Daoy (cell line): ENCODE measurements at regions not wholly inside any gene's neighbourhood (a gene's known extent, or its start where the extent isn't known, plus 50 kb on each side); places are given as distances from the start of the nearest gene placed in this dataset.
"Not testable (repeated sequence)": the region's sequence is repeated elsewhere in the genome, so short reads cannot be mapped to it uniquely, and the experiment has no call there.

Source experiments
- DNase-seq: peaks from one replicate; pipeline ENCODE4 v3.0.0-alpha.2; 2015; ENCODE audit warnings: low read depth

DNA sequence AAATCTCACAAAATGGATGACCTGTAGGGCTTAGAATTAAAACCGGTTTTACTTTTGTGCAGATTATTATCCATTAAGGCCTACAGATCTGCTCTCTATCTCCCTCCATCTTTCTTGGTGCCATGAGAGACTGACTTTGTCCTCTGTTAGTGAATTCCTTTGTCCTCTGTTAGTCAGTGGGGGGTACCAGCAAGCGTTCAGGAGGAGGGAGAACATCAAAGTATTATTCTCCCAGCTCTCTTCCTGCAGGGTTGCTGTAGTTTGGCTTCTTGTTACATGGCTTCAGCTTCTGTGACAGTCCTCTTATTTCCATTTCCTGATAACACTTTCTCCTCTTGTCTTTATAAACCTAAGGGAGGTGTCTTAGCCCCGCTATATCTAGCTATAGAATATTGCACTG is 850.5 kb upstream of the SEMA6A start:
- DNase-seq, result no peak

DNA sequence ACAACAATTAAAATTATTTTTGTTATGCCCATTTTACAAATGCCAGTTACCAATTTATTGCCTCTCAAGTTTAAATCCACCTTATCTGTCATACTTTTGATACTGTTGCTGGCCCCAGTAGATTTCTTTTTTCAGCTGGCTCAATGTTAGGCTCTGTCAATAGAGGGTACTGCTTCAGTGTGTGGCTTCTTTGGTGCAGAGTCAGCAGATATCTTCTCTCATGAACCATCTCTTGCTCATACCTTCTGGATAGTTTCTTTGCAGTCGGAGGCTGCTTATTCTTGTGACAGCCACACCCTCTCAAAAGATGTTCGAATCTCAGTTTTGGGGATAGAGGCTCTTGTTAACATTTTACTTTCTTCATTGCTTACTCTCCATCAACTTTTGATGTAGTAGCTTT is 849.9 kb upstream of the SEMA6A start:
- DNase-seq, result no peak

DNA sequence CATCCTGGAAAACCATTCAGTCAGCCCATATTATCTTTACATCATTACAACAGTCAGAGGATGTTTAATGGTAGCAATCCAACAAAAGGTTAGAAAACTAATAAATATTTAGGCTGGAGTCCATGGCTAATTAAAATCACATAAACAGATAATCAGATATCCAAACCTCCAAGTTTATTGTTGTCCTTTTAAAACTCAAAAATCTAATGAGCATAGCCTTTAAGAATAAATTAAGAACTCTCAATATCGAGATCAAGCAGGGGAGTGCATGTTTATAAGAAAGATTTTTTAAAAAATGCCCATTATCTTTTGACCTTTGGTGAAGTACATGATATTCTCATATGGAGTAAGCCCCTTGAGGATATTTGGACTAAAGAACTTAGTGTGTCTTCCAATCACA is 842.9 kb upstream of the SEMA6A start:
- DNase-seq, result no peak

DNA sequence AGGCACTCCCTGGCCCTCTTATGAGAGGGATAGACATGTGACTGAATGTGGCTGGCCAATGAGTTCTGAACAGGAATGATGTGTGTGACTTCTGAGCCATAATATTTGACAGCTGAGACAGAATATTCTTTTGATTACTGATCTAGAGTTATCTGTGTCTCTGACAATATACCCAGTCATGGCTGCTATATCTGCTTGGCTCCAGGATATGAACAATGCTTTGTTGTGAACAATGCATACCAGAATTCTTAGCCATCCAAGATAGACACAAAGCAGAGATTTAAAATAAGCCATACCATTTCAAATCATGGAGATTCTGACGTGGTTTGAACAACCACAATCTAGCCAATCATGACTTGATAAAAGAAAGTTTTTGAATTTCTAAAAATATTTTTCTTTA is 840.3 kb upstream of the SEMA6A start:
- no peak for DNase-seq

DNA sequence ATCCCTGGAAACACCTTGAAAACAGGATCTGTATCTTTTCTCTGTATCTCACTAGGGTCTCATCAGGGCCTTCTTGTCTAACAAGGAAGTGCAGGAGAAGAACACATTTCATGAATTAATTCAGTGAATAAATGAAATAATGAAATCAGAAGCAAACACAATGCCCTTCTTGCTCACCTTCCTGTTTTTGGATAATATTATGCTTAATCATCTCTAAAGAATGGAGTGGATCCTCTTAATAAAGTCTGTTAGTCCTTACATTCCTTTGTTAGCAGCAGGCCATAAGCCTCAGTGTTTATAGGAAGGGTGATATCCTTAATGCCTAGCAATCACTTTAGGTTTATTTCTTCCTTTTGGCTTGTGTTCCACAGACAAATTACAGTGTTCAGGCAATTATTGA is 837.1 kb upstream of the SEMA6A start:
- no peak for DNase-seq

DNA sequence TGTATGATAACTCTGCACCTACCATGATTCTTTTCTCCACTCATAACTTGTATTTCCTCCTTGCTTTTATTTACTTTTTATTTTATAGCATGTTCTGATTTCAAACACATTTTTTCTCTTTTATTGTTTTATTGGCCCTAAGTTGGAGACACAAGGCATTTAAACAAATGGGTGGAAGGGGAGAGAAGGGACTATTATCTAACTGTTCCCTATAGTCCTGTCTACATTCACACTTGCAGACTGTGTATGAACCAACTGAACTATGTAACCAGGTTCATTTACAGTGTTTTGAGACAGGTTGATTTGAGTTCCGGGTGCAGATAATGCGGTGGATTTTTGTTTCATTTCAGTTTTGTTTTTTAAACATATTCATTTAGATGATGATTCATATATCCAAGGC is 830.6 kb upstream of the SEMA6A start:
- no peak for DNase-seq

DNA sequence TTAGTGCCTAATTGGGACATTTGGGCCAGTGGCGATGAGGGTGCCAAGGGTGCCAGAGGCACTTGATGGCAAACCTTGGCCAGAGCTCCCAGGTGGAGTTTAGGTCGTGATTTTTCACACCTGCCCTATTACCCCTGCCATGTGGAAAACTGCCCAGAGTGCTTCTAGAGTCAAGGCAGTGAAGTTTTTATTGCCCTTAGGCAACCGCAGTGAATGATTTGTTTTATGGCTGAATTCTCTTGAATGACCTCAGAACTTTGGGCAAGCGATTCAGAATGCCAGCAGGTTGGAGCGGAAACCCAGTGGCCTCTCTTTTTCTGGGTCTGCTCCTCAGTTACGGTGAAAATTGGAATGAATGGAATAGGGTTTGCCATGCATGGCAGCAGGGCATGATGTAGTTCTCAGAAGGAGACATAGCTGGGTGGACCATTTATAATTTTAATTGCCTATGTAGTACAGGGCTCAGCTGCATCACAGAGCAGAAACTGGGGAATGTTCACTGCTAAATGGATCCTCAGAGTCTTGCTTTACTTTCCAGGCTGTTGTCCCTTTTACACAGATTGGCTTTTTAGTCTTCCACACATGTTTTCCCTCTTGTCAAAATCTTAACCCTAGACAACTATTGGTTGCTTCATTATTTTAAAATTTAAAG is 820.0 kb upstream of the SEMA6A start:
- DNase-seq, result no peak

DNA sequence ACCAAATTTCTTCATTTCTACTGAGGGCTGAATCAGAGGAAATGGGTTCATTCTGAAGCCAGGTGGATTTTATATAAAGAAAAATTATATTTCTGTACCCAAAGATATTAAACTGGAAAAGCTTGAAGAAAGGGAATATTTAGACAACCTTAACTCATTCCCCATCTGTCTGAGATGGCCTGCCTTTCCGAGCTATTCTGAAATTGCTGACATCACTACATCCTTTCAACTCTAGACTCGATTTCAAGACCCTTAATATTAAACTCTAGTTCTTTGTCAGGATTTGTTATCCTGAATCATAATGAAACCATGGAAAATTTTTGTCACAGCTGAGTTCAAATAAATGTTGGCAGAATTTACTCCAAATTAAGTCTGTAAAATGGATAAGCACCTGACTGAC is 818.5 kb upstream of the SEMA6A start:
- no peak for DNase-seq

DNA sequence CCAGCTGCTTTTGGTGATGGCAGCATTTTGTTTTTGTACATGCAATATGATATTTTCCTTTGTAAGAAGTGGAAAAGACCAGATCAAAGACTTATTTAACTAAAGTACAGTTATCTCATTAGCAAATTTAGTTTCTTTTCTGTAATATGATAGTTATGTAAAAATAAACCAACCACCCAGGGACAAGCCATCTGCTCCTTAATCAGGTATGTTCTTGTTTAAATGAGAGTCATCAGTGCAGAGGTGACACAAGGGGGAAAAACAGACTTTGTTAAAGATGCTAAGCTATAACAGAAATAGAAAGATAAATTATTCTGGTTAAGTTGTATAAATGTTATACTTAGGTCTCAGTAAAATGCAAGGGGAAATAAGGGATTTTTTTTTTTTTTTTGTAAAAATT is 805.7 kb upstream of the SEMA6A start:
- no peak for DNase-seq

DNA sequence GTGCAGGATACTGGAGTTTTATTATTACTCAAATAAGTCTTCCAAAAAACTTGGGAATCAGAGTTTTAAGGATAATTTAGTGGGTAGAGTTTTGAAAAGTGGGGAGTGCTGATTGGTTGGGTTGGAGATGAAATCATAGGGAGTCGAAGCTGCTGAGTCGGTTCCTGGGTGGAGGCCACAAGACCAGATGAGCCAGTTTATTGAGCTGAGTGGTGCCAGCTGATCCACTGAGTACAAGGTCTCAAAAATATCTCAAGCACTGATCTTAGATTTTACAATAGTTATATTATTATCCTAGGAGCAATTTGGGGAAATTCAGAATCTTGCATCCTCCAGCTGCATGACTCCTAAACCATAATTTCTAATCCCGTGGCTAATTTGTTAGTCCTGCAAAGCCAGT is 804.9 kb upstream of the SEMA6A start:
- DNase-seq, result no peak

DNA sequence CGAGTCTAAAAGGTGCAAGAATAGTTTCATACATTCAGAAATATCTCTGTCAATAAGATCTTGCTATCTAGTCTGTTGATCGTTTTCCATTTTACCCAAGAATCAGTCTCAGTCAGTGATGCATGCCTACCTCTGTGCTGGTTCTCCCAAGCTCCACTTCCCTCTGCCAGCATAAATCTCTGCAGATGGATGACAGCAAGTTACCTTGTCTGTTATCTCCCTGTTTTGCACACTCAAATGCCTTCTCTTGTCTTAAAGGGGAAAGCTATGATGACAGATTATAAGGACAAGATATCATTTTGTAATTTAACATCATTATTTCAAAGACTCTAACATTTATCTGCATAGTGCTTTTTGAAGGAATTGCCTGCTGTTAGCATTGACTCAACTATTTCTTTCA is 802.1 kb upstream of the SEMA6A start:
- no peak for DNase-seq

DNA sequence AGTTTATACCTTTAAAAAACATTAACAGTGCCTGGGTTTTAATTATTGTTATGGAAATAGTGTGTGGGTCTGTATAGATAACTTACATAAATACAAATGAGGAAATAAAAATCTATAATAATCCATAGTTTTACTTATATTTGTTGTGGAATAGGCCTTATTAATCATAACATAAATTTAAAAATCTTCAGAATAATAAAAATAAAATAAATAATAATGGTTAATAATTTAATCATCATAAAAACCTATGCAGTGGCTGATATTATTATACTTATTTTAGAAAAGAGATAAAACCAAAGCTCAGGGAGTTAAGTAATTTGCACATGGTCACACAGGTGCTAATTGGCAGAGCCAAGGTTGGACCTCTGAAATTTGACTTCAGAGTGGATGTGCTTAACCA is 785.3 kb upstream of the SEMA6A start:
- no peak for DNase-seq

DNA sequence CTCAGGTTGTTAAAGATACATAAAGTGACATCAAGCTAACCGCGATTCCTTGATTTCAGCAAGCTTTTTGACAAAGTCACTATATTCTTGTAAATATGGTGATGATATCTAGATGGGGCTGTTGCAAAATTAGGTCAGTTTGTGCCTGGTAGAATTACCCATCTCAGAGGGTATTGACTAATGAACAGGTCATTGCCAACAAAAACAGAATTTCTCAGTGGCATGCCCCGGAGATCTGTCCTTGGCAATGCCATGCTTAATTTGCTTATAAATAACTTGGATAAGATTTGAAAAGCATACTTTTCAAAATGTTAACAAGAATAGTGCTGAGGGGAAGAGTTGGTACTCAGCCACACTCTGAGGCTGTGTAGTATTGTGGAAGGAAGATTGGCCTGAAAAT is 783.3 kb upstream of the SEMA6A start:
- DNase-seq, result no peak

DNA sequence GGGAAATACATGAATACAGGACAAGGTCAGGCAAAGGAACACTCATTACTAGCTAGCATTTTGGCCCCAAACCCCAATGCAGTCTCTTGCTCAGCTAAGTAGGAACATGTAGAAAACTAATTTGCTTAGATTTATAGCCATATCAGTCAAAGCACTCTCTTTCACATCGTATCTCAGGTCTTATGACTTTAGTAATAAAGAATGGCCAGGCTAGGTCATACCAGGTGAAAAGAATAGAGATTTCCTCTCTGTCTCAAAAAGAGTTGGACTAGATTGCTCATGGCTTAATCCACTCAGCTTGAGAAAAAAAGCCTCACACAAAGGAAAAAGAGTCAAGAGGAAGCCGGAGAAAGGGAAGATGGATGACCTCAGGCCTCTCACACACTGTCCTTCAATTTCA is 772.7 kb upstream of the SEMA6A start:
- DNase-seq, result no peak

DNA sequence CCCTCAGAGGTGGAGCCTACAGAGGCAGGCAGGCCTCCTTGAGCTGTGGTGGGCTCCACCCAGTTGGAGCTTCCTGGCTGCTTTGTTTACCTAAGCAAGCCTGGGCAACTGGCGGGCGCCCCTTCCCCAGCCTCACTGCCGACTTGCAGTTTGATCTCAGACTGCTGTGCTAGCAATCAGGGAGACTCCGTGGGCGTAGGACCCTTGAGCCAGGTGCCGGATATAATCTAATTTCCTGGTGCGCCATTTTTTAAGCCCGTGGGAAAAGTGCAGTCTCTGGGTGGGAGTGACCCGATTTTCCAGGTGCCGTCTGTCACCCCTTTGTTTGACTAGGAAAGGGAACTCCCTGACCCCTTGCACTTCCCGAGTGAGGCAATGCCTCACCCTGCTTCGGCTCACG is 769.1 kb upstream of the SEMA6A start:
- not testable (repeated sequence) for DNase-seq

DNA sequence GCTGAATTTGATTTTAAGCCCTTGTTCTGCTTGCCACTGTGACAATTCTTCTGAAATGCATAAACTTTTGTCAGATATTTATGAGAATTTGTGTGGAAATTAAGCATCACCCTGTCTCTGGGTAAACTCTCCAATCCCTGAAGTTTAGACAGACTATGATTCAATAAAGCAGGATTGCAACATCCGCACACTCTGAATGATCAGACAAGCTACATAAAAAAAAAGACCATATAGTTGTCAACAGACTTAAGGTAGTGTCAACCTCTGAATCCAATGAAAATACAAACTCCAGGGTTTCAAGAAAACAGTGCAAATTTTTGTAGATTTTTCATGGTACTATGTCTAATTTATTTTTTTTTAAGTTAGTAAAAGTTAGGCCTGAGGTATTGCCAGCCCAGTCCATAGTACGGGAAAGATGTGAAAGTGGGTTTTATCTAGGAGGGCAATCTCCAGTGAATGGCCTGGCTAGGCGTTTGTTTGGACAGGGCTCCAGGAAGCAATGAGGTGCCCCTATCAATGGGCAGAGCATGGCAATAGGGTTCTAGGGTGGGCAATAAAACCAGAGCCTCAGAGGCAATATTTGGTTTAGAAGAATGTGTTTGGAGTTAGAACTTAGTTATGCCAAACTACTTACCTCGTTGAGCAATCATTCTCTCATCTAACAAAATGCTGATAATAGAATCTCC is 762.6 kb upstream of the SEMA6A start:
- DNase-seq, result no peak

DNA sequence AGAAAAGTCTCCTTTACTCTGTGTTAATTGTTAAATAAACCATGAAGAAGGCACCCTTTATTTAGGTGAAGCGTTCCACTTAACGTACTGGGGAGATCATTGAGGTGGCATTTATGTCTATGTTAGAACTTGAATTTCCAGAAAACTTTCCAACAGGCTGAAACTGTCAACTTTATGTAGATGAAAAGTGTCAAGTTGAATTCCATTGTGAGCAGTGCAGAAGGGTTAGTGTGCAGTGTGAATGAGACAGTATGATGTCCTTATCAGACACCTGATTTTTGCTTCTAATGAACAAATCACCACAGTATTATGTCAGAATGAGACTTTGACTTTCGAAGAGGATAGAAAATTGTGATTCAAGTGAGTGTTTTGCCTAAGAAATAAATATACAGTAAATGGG is 761.6 kb upstream of the SEMA6A start:
- no peak for DNase-seq

DNA sequence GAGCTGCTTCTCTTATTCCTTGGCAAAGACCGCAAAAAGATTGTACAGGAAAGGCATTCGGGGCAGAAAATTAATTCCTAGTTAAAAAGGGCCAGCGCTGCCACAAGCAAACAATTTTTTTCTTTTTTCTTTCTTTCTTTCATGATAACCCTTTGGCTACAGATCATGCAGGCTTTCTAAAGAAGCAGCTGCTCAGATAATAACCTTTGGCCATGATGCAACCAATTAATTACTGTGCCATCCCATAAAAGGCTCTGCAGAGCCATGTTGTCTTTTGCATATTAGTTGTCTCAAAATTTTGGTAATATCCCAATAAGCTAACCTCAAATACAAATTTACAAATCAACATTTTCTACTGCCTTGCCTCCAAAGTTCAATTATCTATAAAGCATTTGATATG is 758.4 kb upstream of the SEMA6A start:
- DNase-seq, result no peak

DNA sequence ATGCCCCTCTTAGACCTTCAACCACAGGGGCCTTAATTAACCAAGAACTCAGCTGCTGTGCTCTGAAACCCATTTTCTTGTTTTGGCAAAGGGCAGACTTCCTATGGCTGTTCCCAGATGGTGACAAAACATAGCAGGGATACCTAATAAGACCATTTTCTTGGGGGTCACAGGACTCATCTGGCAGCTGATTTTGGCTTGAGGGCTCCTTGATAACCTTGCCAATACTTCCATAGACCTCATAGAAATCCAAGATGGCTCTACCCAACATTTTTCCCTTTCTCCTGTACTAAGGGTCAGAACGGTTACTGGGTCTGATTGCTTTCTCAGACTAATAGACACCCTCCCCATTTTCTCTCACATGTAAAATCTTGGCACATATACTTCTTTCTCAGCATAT is 757.7 kb upstream of the SEMA6A start:
- no peak for DNase-seq

DNA sequence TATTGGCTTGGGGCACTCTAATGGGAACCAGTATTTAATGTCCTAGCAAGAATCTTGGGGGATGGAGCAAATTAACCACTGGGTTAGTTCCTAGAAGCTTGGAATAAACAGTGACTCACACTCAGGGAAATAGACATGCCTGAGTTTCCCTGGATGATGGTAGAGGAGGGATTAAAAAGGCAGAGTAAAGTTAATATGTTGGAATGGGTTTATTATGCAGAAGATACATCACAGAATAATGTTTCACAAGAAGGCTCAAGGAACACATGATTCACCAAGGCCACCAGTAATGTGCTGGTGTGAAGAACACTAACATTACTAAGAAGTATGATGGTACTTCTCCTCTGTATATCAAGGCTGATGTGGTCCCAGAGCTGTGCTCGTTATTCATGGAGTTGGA is 752.9 kb upstream of the SEMA6A start:
- DNase-seq, result no peak

DNA sequence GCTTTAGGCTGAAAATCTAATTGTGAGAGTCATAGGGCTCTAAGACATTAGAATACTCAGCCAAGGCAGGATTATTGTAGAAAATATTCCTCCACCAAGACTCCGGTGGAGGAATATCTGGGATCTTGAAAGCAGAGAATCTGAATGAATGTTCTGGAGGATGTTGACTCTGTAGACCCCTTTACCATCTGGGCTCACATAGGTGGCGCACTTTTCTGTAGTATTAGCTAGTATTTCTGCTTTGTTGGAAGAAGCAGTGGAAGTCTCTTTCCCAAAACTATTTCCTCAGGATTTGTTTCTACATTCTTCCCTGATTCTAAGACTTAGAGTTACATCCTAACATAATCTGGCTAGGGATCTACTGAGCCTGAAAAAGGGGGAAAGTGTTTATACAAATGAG is 752.4 kb upstream of the SEMA6A start:
- DNase-seq, result no peak

DNA sequence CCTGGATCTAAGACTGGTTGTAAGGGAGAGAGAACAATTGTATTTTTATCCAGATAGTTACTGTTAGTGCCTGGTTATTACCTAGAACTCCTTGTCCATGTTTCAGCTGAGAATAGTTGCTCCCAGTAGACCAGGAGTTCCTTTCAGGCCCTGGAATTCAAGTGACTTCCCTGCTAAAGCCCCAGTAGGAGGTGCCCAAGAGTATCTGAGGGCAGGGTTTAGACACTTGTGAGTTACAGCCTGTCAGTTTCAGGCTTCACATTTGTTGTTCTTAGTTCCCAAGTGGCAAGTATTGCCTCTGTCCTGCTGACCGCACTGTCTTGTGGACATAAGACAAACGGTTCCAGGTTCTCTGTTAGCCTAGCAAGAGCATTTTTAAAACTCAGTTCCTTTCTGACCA is 743.9 kb upstream of the SEMA6A start:
- no peak for DNase-seq

DNA sequence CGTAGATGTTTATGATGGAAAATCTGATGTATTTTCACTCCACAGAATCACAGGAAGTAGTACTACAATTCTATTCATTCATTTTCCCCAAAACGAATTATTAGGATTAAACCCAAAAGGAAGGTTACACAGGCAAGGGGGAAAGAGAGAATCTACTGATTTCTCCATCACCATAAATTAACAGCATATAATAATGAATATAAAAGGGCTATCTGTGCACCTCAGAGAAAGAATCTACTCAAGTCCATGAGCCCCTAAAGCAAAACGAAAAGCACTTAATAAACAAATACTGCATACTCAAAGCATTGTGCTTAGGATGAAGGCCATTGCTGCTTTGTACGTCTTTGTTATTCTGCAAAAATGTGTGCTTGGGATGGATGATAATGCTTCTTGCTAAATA is 740.5 kb upstream of the SEMA6A start:
- DNase-seq, result no peak

DNA sequence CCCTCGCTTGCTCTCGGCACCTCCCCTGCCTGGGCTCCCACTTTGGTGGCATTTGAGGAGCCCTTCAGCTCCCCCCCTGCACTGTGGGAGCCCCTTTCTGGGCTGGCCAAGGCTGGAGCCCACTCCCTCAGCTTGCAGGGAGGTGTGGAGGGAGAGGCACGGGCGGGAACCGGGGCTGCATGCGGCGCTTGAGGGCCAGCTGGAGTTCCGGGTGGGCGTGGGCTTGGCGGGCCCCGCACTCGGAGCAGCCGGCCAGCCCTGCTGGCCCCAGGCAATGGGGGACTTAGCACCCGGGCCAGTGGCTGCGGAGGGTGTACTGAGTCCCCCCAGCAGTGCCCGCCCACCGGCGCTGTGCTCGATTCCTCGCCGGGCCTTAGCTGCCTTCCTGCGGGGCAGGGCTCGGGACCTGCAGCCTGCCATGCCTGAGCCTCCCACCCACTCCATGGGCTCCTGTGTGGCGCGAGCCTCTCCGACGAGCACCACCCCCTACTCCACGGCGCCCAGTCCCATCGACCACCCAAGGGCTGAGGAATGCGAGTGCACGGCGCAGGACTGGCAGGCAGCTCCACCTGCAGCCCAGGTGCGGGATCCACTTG is 730.0 kb upstream of the SEMA6A start:
- not testable (repeated sequence) for DNase-seq
